AG04449 (cell line): ENCODE measurements at regions not wholly inside any gene's neighbourhood (a gene's known extent, or its start where the extent isn't known, plus 50 kb on each side); places are given as distances from the start of the nearest gene placed in this dataset.
"Not testable (repeated sequence)": the region's sequence is repeated elsewhere in the genome, so short reads cannot be mapped to it uniquely, and the experiment has no call there.

ENCODE experiments used
- CTCF ChIA-PET: fragments of 350-600 bp; formaldehyde crosslinking; extraction: SDS; loops from one replicate; lab custom pipeline; 2021; ENCODE audit warnings: antibody characterized with exemption; lab: Yijun Ruan, JAX
- POLR2A ChIA-PET: fragments of 400-600, 350-600 bp; formaldehyde crosslinking; extraction: SDS; loops from one replicate; lab custom pipeline; 2020; ENCODE audit warnings: antibody characterized with exemption, inconsistent platforms; lab: Yijun Ruan, JAX
- DNase-seq: peaks from one replicate; pipeline ENCODE4 v3.0.0-alpha.2; 2010; ENCODE audit warnings: low read depth, low spot score
- H3K4me3 ChIP-seq: 2 replicates; pipeline ENCODE4 v1.5.1; 2011; ENCODE audit warnings: low read depth, mild to moderate bottlenecking, control low read depth, low read length

- CTCF ChIA-PET: not testable (repeated sequence)
Observed at GRCh38 chr16:21511315-21512210, 87.8 kb upstream of the METTL9 start.

GRCh38 chr16:21512280-21513192 is 86.8 kb upstream of the METTL9 start:
- POLR2A ChIA-PET, H3K4me3 ChIP-seq, DNase-seq, CTCF ChIA-PET: not testable (repeated sequence)

More at GRCh38 chr16:21511315-21512210, 87.8 kb upstream of the METTL9 start:
- POLR2A ChIA-PET: interaction anchor here (1.6 kb wide), 1 partner anchor 9 kb away, joined by 6 read pairs; no protein-coding TSS in a partner anchor
- H3K4me3 ChIP-seq: peak overlapping the region; percentile 18; the same call in 1 of the 2 replicates
- DNase-seq: not testable (repeated sequence)

DNA sequence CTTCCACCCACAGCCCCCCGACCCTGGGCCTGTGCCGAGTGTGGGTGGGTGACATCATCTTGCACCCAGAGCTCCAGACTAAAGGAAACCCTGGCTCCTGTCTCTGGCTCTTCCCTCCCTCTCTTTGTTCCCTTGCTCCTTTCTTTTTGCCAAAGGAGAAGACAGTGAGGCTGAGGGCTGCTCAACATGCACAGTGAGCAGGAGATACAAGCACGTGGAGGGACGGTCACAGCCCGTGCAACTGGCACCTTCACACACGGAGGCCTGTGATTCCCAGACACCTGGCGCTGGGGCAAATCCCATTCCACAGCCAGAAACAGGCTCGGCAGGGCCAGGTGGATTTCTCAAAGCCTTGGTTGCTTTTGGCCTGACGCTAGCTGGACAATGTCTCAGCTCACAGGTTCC is 86.0 kb upstream of the METTL9 start:
- DNase-seq, CTCF ChIA-PET, POLR2A ChIA-PET, H3K4me3 ChIP-seq: not testable (repeated sequence)

DNA sequence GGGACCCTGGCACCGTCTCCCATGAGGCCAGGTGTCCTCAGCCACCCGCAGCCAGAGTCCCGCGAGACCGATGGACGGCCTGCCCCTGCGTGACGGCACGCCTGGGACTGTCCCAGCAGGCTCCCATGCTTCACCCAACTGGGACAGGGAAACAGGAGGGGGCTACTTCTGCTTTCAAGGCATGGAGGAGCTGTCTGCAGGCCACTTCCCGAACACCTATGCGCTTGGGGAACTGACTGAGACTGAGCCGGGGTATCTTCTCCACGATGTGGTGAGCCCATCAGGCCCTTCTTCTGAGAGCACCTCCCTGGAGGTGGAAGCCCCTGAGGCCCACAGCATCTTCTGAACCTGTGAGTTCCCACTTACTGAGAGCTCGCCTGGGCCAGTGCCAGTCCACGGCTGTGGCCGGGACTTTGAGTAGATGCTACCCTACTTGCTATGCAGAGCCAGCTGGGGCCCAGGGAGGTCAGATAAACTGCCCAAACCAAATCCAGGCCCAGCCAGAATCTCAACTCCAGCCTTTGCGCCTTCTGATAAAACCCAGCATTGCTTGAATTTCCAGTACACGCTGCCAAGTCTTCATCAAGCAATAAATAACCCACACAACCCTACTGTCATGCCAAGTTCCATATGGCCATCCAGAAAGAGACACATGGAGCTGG is 85.4 kb upstream of the METTL9 start:
- H3K4me3 ChIP-seq, POLR2A ChIA-PET, CTCF ChIA-PET, DNase-seq: not testable (repeated sequence)

GRCh38 chr16:21514474-21514840 is 84.9 kb upstream of the METTL9 start:
- DNase-seq, POLR2A ChIA-PET, H3K4me3 ChIP-seq, CTCF ChIA-PET: not testable (repeated sequence)

GRCh38 chr16:21516705-21517040 is 82.7 kb upstream of the METTL9 start:
- DNase-seq, POLR2A ChIA-PET, H3K4me3 ChIP-seq, CTCF ChIA-PET: not testable (repeated sequence)

DNA sequence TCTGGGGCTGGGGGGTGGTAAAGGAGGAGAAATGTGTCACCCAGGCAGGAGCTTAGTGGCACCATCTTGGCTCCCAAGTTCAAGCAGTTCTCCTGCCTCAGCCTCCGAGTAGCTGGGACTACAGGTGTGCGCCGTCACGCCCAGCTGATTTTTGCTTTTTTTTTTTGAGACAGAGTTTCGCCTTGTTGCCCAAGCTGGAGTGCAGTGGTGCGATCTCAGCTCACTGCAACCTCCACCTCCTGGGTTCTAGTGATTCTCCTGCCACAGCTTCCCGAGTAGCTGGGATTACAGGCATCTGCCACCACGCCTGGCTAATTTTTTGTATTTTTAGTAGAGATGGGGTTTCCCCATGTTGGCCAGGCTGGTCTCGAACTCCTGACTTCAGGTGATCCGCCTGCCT is 82.1 kb upstream of the METTL9 start:
- CTCF ChIA-PET, POLR2A ChIA-PET, DNase-seq: not testable (repeated sequence)
- peak overlapping the region; percentile 29; the same call in 1 of the 2 replicates for H3K4me3 ChIP-seq

GRCh38 chr16:21519361-21520133 is 79.8 kb upstream of the METTL9 start:
- POLR2A ChIA-PET: interaction anchor here (1.3 kb wide), 1 partner anchor 9 kb away, joined by 6 read pairs; no protein-coding TSS in a partner anchor
- H3K4me3 ChIP-seq: peak overlapping the region; percentile 75
- DNase-seq, CTCF ChIA-PET: not testable (repeated sequence)

GRCh38 chr16:21520134-21521047 is 79.0 kb upstream of the METTL9 start:
- POLR2A ChIA-PET: interaction anchor here (0.5 to 1.3 kb wide), 6 partner anchors 10 to 1173 kb away, joined by 3 to 6 read pairs (median 4); no protein-coding TSS in a partner anchor
- H3K4me3 ChIP-seq: peak overlapping the region; percentile 75
- DNase-seq, CTCF ChIA-PET: not testable (repeated sequence)

DNA sequence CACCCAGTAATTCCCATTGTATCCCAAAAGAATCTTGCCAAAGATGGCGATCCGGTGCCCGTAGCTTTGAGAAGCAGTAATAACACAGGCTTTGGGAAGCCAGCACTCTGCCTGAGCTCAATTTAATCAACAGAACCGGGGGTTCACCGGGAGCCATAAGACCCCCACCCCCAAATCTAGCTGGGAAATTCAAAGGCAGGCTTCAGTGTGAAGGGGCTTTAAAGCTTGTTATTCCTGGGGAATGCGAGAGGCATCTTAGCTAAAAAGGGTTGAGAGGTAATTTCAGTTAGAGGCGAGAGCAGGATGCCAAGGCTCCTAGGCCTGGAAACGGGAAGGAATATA is 78.4 kb upstream of the METTL9 start:
- DNase-seq, CTCF ChIA-PET, H3K4me3 ChIP-seq: not testable (repeated sequence)
- POLR2A ChIA-PET: interaction anchor here (0.5 to 1.0 kb wide), 4 partner anchors 22 to 655 kb away, joined by 3 to 5 read pairs (median 4); no protein-coding TSS in a partner anchor
